Sigmoid colon (tissue), 6 donors: ENCODE measurements at regions not wholly inside any gene's neighbourhood (a gene's known extent, or its start where the extent isn't known, plus 50 kb on each side); places are given as distances from the start of the nearest gene placed in this dataset.

Experiments
- DNase-seq: peaks from one replicate; pipeline ENCODE4 v3.0.0-alpha.2; 2019
- H3K27ac ChIP-seq, 4 donors: fragments of 200-600 bp; sonication (generic); one replicate each; pipeline ENCODE4 v1.5.1; 2016 to 2019; ENCODE audit warnings: mild to moderate bottlenecking in 1 of 4
- H3K27me3 ChIP-seq, 3 donors: fragments of 200-600 bp; sonication (generic); one replicate each; pipeline ENCODE4 v1.5.1; 2019; ENCODE audit warnings: mild to moderate bottlenecking in 1 of 3
- H3K36me3 ChIP-seq, 4 donors: fragments of 200-600 bp; sonication (generic); one replicate each; pipeline ENCODE4 v1.5.1; 2016 to 2019
- H3K4me1 ChIP-seq, 4 donors: fragments of 200-600 bp; sonication (generic); one replicate each; pipeline ENCODE4 v1.5.1; 2017 to 2019
- H3K4me3 ChIP-seq, 4 donors: fragments of 200-600 bp; sonication (generic); one replicate each; pipeline ENCODE4 v1.5.1; 2017 to 2019; ENCODE audit warnings: mild to moderate bottlenecking in 2 of 4, moderate library complexity in 1 of 4
- H3K9me3 ChIP-seq, 4 donors: fragments of 200-600 bp in 3 of 4; sonication (generic) in 3 of 4; one replicate each; pipeline versions ENCODE4 v1.5.1 to v1.6.1; 2013 to 2019
- EP300 ChIP-seq, 4 donors: sonication (generic); formaldehyde crosslinking; IDR thresholded peaks; one replicate each; pipeline ENCODE4 v1.6.1; 2017; ENCODE audit warnings: antibody characterized with exemption in 4 of 4
- POLR2A ChIP-seq, 2 donors: fragments of 450-650 bp; IDR thresholded peaks; one replicate each; pipeline ENCODE4 v1.6.1; 2016; ENCODE audit warnings: antibody characterized with exemption in 2 of 2, mild to moderate bottlenecking in 2 of 2, moderate library complexity in 2 of 2
- POLR2AphosphoS5 ChIP-seq, 4 donors: sonication (generic); formaldehyde crosslinking; IDR thresholded peaks; one replicate each; pipeline ENCODE4 v1.6.1; 2017; ENCODE audit warnings: antibody characterized with exemption in 4 of 4
- WGBS, 2 donors: extraction: QIAGEN DNeasy Blood & Tissue Kit; methylation state at CpG; one replicate each; pipeline ENCODE4 v1.1.7; 2013; 5-methylcytosine and 5-hydroxymethylcytosine counted together
- intact Hi-C: fragments of 100-400 bp; cut with DNase I; formaldehyde crosslinking; loops from one replicate; pipeline ENCODE4 v1.15.1; 2023
- TF ChIP-seq, protein P1 (sequence below), 4 experiments: fragments of 450-650 bp in 3 of 4; fragments of 200-600 bp in 1 of 4; IDR thresholded peaks; one replicate each; pipeline ENCODE4 v1.5.1; 2016 to 2019; ENCODE audit warnings: antibody characterized with exemption in 4 of 4, mild to moderate bottlenecking in 3 of 4, moderate library complexity in 2 of 4
- donor health status: healthy with polysubstance abuse.
- donor health status: healthy.

DNA sequence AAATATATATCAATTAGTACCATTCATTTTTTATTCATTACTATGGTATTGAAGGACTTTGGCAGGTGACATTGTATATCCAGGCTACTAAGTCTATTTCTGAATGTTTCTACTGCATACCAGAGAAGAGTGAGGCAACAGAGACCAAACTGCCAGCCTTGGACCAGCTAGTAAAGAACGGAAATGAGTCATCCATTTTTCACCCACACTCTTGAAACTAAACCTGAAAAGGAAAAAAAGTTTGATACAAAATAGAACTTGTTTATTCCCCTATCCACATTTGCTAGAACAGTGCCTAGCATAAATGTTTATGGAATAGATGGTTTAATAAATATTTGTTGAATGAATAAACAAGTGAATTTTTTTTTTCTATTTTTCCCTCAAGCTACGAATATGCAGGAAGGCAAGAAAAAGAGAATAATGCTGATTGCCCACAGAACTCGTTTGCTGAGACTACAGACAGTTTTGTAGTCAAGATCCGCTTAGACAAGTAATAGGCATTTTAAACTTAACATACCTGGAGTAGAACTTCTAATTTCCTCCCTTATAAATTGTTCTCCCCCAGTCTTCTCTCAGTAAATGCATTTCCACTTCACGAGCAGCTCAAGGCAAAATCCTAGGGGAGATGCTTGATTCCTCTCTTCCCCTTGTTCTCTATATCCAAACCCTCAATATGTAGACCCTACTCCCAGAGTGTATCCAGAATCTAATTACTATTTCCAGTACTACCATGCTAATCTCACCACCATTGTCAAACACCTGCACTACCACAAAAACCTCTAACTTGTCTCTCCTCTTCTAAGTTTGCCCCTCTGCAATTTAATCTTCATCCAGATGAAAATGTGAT is 146.2 kb upstream of the RASA1 start:
- Histone ChIP-seq H3K27ac (no peak overlapping the region), H3K9me3 (no peaks in the 10 kb centered on the region), H3K36me3 (no peaks in the 10 kb centered on the region), H3K4me3 (no peak overlapping the region), H3K4me1 (peaks cover 0 to 7% (median 0%) of the 10 kb centered on the region in 4 donors), H3K27me3 (peaks cover 0 to 5% (median 0%) of the 10 kb centered on the region in 3 donors)
- TF ChIP-seq, protein P1, sequence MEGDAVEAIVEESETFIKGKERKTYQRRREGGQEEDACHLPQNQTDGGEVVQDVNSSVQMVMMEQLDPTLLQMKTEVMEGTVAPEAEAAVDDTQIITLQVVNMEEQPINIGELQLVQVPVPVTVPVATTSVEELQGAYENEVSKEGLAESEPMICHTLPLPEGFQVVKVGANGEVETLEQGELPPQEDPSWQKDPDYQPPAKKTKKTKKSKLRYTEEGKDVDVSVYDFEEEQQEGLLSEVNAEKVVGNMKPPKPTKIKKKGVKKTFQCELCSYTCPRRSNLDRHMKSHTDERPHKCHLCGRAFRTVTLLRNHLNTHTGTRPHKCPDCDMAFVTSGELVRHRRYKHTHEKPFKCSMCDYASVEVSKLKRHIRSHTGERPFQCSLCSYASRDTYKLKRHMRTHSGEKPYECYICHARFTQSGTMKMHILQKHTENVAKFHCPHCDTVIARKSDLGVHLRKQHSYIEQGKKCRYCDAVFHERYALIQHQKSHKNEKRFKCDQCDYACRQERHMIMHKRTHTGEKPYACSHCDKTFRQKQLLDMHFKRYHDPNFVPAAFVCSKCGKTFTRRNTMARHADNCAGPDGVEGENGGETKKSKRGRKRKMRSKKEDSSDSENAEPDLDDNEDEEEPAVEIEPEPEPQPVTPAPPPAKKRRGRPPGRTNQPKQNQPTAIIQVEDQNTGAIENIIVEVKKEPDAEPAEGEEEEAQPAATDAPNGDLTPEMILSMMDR (IDR thresholded peaks at IDR 0.05), result no peak
- no peak for TF ChIP-seq POLR2AphosphoS5 (IDR thresholded peaks at IDR 0.05)
- no peak for TF ChIP-seq POLR2A (IDR thresholded peaks at IDR 0.05)
- TF ChIP-seq EP300 (IDR thresholded peaks at IDR 0.05), result no peak
- WGBS, 2 donors, result 52 to 72% methylated on average over 5 of the region's 5 CpGs
- intact Hi-C loops, result no loop called here
- no peak for DNase-seq

DNA sequence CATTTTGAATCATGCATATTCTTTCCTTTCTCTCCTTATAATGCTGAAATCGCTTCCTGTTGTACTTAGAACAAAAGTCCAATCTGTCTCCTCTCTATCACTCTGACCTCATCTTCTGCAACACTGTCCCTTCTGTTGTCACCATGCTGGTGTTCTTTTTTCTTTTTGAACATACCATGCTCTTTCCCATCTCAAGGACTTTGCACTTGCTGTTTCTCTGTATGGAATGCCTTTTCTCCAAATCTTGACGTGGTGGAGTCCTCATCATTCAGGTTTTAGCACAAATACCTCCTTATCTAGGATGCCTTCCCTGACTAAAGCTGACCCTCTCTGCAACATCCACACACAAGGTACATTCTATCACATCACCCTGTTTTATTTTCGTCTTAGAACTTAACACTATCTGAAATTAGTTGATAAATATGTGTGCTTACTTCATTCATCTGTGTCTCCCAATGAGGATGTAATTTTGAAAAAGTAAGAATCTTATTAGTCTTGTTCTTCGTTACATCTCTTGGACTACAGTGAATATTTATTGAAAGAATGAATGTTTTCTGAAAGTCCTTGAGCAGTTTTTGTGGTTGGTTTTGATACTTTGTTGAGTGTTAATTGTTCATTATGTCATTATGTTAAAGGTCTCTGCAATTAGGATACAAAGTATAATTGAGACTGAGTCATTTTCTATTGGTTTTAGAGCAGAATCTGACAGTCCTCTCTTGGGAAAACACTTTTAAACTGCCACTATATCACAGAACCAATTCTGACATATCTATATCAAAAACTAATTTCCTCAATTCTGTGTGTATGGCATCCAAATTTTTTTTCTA is 145.3 kb upstream of the RASA1 start:
- Histone ChIP-seq H3K4me1 (peaks cover 0 to 7% (median 0%) of the 10 kb centered on the region in 4 donors), H3K36me3 (no peaks in the 10 kb centered on the region), H3K27me3 (peaks cover 0 to 5% (median 0%) of the 10 kb centered on the region in 3 donors), H3K9me3 (no peaks in the 10 kb centered on the region), H3K4me3 (no peak overlapping the region), H3K27ac (no peak overlapping the region)
- WGBS, 2 donors, result 77% methylated on average over 4 of the region's 4 CpGs
- TF ChIP-seq, protein P1 (IDR thresholded peaks at IDR 0.05), result no peak
- TF ChIP-seq POLR2A (IDR thresholded peaks at IDR 0.05), result no peak
- TF ChIP-seq EP300 (IDR thresholded peaks at IDR 0.05), result no peak
- no peak for TF ChIP-seq POLR2AphosphoS5 (IDR thresholded peaks at IDR 0.05)
- intact Hi-C loops, result no loop called here
- DNase-seq, result no peak

DNA sequence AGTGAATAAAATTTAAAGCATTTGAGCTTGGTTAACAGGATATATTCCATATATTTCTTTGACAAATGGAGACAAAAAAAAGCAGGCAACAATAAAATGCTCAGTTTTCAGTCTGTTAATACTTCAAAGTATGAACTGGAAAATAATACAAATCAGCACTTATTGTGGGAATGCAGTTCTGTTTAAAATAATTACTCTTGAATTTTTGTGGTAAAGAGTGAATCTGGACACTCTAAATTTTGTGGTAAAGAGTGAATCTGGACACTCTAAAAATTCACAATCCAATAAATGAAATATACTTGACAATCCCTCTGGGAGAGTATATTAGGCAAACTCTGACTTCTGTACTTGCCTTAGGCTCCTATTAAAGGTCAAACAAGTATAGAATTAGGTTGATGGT is 141.9 kb upstream of the RASA1 start:
- Histone ChIP-seq H3K27ac (no peak overlapping the region), H3K4me3 (no peak overlapping the region), H3K9me3 (no peaks in the 10 kb centered on the region), H3K4me1 (peaks cover 0 to 7% (median 3%) of the 10 kb centered on the region in 4 donors), H3K36me3 (no peaks in the 10 kb centered on the region), H3K27me3 (peaks cover 0 to 5% (median 0%) of the 10 kb centered on the region in 3 donors)
- no peak for DNase-seq
- intact Hi-C loops, result no loop called here
- TF ChIP-seq, protein P1 (IDR thresholded peaks at IDR 0.05), result no peak
- no peak for TF ChIP-seq POLR2AphosphoS5 (IDR thresholded peaks at IDR 0.05)
- TF ChIP-seq EP300 (IDR thresholded peaks at IDR 0.05), result no peak
- TF ChIP-seq POLR2A (IDR thresholded peaks at IDR 0.05), result no peak

DNA sequence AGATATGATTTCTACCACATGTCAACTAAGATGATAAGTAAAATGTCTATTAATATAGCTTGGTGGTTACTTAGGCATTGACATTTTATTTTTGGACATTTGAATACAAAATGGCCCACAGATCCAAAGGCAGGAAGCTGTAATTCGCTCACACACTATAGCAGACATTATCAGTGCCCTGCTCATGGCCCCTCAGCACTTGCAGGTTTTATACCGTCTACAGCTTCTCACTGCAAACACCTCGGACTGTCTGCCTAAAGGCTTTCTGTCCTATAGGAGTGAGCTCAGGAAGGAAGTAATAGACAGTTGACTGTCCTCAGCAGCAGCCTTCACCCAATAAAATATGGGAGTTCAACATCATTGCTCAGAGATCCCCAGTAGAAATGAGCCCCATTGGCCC is 140.8 kb upstream of the RASA1 start:
- TF ChIP-seq POLR2A (IDR thresholded peaks at IDR 0.05) (no peak), POLR2AphosphoS5 (IDR thresholded peaks at IDR 0.05) (no peak), EP300 (IDR thresholded peaks at IDR 0.05) (no peak)
- TF ChIP-seq, protein P1 (IDR thresholded peaks at IDR 0.05), result no peak
- intact Hi-C loops, result no loop called here
- WGBS, 2 donors, result 89 to 94% methylated on average over 3 of the region's 3 CpGs

More for the DNA sequence above, 140.8 kb upstream of the RASA1 start:
- Histone ChIP-seq H3K36me3 (no peaks in the 10 kb centered on the region), H3K27ac (no peak overlapping the region), H3K4me1 (peaks cover 0 to 6% (median 2%) of the 10 kb centered on the region in 4 donors), H3K27me3 (peaks cover 0 to 5% (median 0%) of the 10 kb centered on the region in 3 donors), H3K9me3 (no peaks in the 10 kb centered on the region), H3K4me3 (no peak overlapping the region)
- no peak for DNase-seq
